Stimulated activated CD8-positive, alpha-beta memory T cell treated with anti-CD3 and anti-CD28 coated beads, Interleukin-12 subunit alpha, Interleukin-12 subunit beta, amount 100 ng/mL, for 4 hours (primary cell): ENCODE measurements at regions not wholly inside any gene's neighbourhood (a gene's known extent, or its start where the extent isn't known, plus 50 kb on each side); places are given as distances from the start of the nearest gene placed in this dataset.
A peak's percentile ranks its signal among the peaks of the same experiment; 100 is the strongest.
"Not testable (repeated sequence)": the region's sequence is repeated elsewhere in the genome, so short reads cannot be mapped to it uniquely, and the experiment has no call there.

Experiments
- DNase-seq: peaks from one replicate; pipeline ENCODE4 v3.0.0-alpha.2; 2020; ENCODE audit warnings: low read depth

GRCh38 chr12:127145929-127146789 lies 1120.8 kb upstream of the TMEM132C start:
- peak; percentile 71 for DNase-seq

- DNase-seq, result no peak
These were observed 1119.8 kb upstream of the TMEM132C start for GRCh38 chr12:127146991-127147718.

GRCh38 chr12:127147724-127148123 lies 1119.2 kb upstream of the TMEM132C start:
- DNase-seq, result no peak

- DNase-seq, result no peak
These were observed 1118.7 kb upstream of the TMEM132C start for GRCh38 chr12:127148318-127148717.

- no peak for DNase-seq
These were observed 1117.6 kb upstream of the TMEM132C start for GRCh38 chr12:127149226-127149964.

- DNase-seq, result no peak
These were observed 1116.9 kb upstream of the TMEM132C start for GRCh38 chr12:127150028-127150427.

- no peak for DNase-seq
These were observed 1116.5 kb upstream of the TMEM132C start for GRCh38 chr12:127150479-127150878.

GRCh38 chr12:127150956-127151355 lies 1116.0 kb upstream of the TMEM132C start:
- DNase-seq, result no peak

GRCh38 chr12:127153996-127154395 lies 1113.0 kb upstream of the TMEM132C start:
- DNase-seq, result no peak

GRCh38 chr12:127154830-127155229 lies 1112.1 kb upstream of the TMEM132C start:
- DNase-seq, result not testable (repeated sequence)

GRCh38 chr12:127155935-127156619 lies 1110.9 kb upstream of the TMEM132C start:
- DNase-seq, result not testable (repeated sequence)

- not testable (repeated sequence) for DNase-seq
These were observed 1109.2 kb upstream of the TMEM132C start for GRCh38 chr12:127157501-127158366.

- DNase-seq, result no peak
These were observed 1108.4 kb upstream of the TMEM132C start for GRCh38 chr12:127158385-127159061.

GRCh38 chr12:127161466-127161865 lies 1105.5 kb upstream of the TMEM132C start:
- DNase-seq, result no peak

GRCh38 chr12:127162307-127162706 lies 1104.7 kb upstream of the TMEM132C start:
- DNase-seq, result no peak

GRCh38 chr12:127162902-127163301 lies 1104.1 kb upstream of the TMEM132C start:
- peak; percentile 15 for DNase-seq

GRCh38 chr12:127165567-127166392 lies 1101.2 kb upstream of the TMEM132C start:
- DNase-seq, result peak; percentile 62

GRCh38 chr12:127169321-127170181 lies 1097.4 kb upstream of the TMEM132C start:
- no peak for DNase-seq
